SJSA1 (cell line): ENCODE measurements at regions not wholly inside any gene's neighbourhood (a gene's known extent, or its start where the extent isn't known, plus 50 kb on each side); places are given as distances from the start of the nearest gene placed in this dataset.

Experiments
- DNase-seq, 2 experiments: peaks; one replicate each; pipeline ENCODE4 v3.0.0-alpha.2; 2015 to 2020; ENCODE audit warnings: low spot score in 2 of 2, low read depth in 1 of 2
- H3K27ac ChIP-seq: fragments of 250-450 bp; sonication (Bioruptor Pico); 2 replicates; pipeline ENCODE4 v1.5.1; 2020; ENCODE audit warnings: mild to moderate bottlenecking, moderate library complexity
- H3K27me3 ChIP-seq: fragments of 250-450 bp; sonication (Bioruptor Pico); replicated peaks from 2 replicates; pipeline ENCODE4 v1.5.1; 2020; ENCODE audit warnings: mild to moderate bottlenecking, moderate library complexity
- H3K36me3 ChIP-seq: fragments of 250-450 bp; sonication (Bioruptor Pico); 2 replicates; pipeline ENCODE4 v1.5.1; 2020; ENCODE audit warnings: mild to moderate bottlenecking
- H3K4me1 ChIP-seq: fragments of 250-450 bp; sonication (Bioruptor Pico); replicated peaks from 2 replicates; pipeline ENCODE4 v1.6.1; 2021; ENCODE audit warnings: mild to moderate bottlenecking
- H3K4me3 ChIP-seq: fragments of 250-450 bp; sonication (Bioruptor Pico); 2 replicates; pipeline ENCODE4 v1.5.1; 2020; ENCODE audit warnings: mild to moderate bottlenecking
- H3K9me3 ChIP-seq: fragments of 250-450 bp; sonication (Bioruptor Pico); replicated peaks from 2 replicates; pipeline ENCODE4 v1.5.1; 2020; ENCODE audit warnings: mild to moderate bottlenecking

DNA sequence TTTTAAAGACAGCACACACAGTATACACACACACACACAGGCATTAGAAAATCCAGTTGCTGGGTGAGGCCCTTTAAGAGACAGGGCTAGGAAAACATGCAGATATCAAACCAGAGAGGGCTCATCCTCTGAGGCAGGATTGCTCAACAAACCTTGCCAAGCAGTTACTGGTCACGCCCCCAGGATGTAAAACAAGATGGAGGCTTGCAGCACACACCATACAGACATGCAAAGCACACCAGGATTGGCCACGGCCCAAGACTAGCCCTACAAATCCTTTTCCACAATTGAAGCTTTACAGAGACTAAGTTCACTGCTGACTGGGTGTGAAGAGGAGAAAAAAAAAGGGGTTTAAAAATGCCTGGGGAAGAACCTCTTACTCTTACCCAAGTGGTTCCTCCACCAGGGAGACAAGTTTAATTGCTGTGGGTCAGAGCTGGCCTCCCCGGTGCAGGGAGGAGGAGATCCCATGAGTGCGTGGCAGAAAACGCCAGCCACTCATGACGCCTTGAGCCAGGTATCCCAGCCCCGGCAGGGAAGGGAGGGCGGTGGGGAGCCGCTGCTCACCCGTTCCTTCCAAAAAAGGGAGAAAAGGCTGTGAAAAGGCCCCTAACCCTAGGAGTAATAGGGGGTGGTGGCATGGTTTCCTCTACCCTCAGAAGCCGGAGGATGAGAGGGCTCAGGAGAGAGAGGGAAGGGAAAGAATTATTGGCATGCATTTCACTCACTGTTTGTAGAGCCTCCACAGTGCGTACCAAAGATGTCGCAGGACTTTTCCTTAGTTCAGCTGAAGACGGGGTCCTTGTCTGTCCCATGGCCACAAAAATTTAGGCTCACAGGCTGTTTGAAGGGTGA is 594.6 kb upstream of the ZP4 start:
- Histone ChIP-seq H3K9me3 (no peaks in the 10 kb centered on the region; the same call in 1 of the 2 replicates), H3K36me3 (no peaks in the 10 kb centered on the region), H3K4me1 (peaks cover 4% of the 10 kb centered on the region), H3K27me3 (no peaks in the 10 kb centered on the region), H3K27ac (peak overlapping the region; percentile 59), H3K4me3 (peak overlapping the region; percentile 48)
- peak; percentile 49 to 61 for DNase-seq

DNA sequence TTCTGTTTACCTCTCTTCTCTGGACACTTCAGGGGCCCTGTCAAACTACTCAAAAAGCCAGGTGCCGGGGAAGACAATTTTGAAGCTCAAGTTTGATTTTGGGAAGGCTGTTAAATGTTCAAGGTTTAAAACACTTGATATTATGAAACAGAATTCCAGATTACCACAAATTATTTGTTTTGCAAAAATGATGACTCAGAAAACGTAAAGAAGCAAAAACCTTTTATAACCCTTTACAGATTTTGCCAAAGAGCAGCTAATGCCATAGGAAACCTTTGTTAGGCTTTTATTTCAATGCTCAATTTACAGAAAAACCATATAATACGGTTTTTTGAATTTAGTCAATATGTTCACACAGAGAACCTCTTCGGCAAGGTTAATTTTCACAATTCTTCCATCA is 593.4 kb upstream of the ZP4 start:
- H3K4me3 ChIP-seq: peak overlapping the region; percentile 48
- H3K4me1 ChIP-seq: peaks cover 4% of the 10 kb centered on the region
- no peak for DNase-seq
- H3K27ac ChIP-seq: no peak overlapping the region
- no peaks in the 10 kb centered on the region; the same call in 1 of the 2 replicates for H3K9me3 ChIP-seq
- H3K27me3 ChIP-seq: no peaks in the 10 kb centered on the region
- no peaks in the 10 kb centered on the region for H3K36me3 ChIP-seq

DNA sequence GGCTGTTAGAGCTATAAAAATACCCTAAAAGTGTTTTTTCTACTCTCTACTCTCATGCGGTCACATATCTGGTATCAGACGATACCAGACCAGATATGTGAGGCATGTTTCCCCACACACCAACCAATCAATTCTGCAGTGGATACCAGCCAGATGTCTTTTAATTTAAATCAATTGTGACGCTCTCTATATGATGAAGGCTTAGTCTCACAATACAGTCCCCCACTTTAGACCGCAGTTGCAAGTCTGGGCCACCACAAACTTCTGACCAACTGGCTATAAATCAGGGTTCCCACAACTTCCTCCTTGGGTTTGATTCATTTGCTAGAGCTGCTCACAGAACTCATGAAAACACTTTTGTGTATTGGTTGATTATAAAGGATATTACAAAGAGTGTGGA is 586.1 kb upstream of the ZP4 start:
- H3K27me3 ChIP-seq: no peaks in the 10 kb centered on the region
- no peaks in the 10 kb centered on the region for H3K9me3 ChIP-seq

DNA sequence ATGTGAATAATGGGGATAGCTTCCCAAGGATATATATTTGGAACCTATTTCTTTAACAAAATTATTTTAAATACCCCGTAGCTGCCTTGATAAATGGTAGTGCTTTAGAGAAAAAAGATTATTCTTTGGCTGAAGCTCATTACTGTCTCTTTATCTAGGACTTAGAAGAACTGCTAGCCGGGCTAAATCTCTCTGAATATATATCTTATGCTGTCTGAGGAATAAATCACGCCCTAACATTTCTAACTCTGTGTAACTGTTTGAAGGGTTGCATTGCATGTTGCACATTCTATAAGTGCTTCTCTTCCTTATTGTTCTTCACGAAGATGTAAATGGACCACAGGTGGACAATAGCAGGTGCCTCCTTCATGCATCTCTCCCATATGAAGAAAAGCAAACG is 585.0 kb upstream of the ZP4 start:
- no peaks in the 10 kb centered on the region for H3K9me3 ChIP-seq
- H3K4me1 ChIP-seq: no peaks in the 10 kb centered on the region
- no peak overlapping the region for H3K4me3 ChIP-seq
- H3K27ac ChIP-seq: no peak overlapping the region
- DNase-seq: no peak
- H3K36me3 ChIP-seq: no peaks in the 10 kb centered on the region
- no peaks in the 10 kb centered on the region for H3K27me3 ChIP-seq

More for the DNA sequence above, 586.1 kb upstream of the ZP4 start:
- no peak for DNase-seq
- no peaks in the 10 kb centered on the region for H3K4me1 ChIP-seq
- H3K27ac ChIP-seq: no peak overlapping the region
- no peak overlapping the region for H3K4me3 ChIP-seq
- H3K36me3 ChIP-seq: no peaks in the 10 kb centered on the region

DNA sequence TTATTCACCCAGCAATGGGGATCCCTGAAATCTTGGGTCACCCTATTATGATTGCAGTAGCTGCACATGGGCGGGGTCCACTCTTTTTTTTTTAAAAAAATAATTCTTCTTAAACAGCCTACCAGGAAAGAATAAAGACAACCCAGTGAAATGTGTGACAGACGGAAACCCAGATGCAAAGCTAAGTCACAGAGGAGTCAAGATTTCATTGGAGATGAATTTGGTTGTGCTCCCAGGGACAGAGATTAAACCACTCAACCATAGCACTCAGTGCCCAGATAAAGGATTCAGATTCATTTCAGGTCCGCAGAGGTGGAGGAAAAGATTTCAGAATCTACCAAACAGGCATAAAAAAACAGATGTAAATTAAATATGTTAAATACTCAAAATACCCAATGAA is 583.5 kb upstream of the ZP4 start:
- H3K9me3 ChIP-seq: no peaks in the 10 kb centered on the region
- H3K36me3 ChIP-seq: no peaks in the 10 kb centered on the region
- no peaks in the 10 kb centered on the region for H3K27me3 ChIP-seq
- no peak for DNase-seq
- no peak overlapping the region for H3K27ac ChIP-seq
- H3K4me1 ChIP-seq: no peaks in the 10 kb centered on the region
- no peak overlapping the region for H3K4me3 ChIP-seq

DNA sequence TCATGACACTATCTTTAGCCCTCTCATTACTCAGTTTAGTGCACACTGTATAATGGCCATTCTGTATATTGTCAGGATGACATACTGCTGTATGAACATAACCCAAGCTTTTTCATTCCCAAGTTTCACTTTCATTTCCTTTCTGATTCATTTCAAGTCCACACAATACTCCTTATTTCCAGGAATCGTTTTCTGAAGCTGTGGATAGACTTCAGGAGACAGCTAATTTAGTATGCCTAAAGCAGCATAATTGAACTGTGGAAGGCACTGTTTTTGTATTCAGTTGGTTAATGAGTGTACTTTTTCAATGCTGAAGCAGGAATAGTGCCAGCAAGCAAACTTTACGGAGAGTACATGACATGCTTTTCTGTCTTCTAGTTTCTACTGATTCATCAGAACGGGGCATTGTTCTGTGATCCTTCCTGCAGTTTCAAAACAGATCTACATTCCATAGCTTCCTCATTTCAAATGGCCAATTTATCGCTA is 578.5 kb upstream of the ZP4 start:
- Histone ChIP-seq H3K27ac (peak overlapping the region; percentile 74), H3K36me3 (no peaks in the 10 kb centered on the region), H3K27me3 (no peaks in the 10 kb centered on the region), H3K4me1 (peaks cover 14% of the 10 kb centered on the region), H3K4me3 (peak overlapping the region; percentile 27), H3K9me3 (no peaks in the 10 kb centered on the region)
- DNase-seq: peak in 1 of 2 experiments; percentile 66

DNA sequence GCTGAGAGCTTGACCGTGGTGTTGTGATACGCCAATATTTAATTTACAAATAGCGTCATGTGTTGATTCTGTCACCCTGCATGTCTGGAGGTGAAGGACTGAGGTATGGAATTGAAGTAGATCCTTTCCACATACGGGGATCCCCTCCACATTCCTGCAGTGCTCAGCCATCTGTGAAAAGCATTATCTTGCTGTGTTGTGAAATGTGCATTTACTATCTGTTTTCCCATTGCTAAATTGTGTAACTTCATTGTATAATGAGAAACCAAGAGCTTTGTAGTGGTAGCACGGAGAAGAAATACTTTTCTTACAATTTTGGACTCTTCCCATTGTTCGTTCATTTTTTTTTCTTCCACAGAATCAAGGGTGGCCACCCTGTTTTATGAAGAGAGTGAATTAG is 577.3 kb upstream of the ZP4 start:
- Histone ChIP-seq H3K9me3 (no peaks in the 10 kb centered on the region), H3K27ac (no peak overlapping the region), H3K27me3 (no peaks in the 10 kb centered on the region), H3K4me1 (peaks cover 14% of the 10 kb centered on the region), H3K36me3 (no peaks in the 10 kb centered on the region), H3K4me3 (no peak overlapping the region)
- no peak for DNase-seq

DNA sequence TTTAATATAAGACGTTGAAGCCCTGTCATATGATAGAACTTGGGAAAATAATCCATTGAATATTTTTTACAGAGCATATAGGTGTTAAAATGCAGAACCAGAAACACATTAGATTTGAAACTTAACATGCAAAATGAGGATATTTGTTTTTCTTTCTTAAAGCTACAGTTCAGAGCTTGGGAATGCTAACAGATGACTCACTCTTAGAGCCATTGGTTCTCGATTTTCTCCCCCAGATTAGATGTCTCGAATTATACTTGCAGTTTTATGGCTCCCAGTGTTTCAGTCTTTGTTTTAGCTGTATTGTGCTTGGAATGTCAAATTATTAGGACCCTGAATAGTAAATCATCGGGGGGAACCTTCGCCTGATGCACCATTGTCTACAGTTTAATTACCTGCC is 575.7 kb upstream of the ZP4 start:
- peak in 1 of 2 experiments; percentile 33 for DNase-seq

DNA sequence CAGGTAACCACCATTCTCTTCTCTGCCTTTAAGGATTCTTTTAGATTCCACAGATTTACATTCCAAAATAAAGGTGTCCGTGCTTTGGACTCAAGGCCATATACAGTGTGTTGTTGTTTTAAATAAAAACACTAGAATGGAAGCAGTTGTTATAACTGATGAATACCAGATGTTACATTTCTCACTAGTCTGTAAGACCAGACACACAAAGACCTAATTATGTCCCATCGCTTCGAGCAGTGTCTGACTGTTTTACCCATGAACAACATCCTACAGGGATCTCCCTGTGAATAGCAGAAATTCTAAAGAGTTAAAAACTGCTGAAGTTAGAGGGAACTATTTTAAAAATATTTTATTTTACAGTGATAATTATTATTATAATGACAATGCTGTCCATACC is 574.7 kb upstream of the ZP4 start:
- H3K4me1 ChIP-seq: peaks cover 14% of the 10 kb centered on the region
- no peaks in the 10 kb centered on the region for H3K9me3 ChIP-seq
- H3K36me3 ChIP-seq: no peaks in the 10 kb centered on the region
- DNase-seq: peak in 1 of 2 experiments; percentile 34
- H3K27me3 ChIP-seq: no peaks in the 10 kb centered on the region
- H3K27ac ChIP-seq: no peak overlapping the region
- H3K4me3 ChIP-seq: no peak overlapping the region

More for the DNA sequence above, 575.7 kb upstream of the ZP4 start:
- Histone ChIP-seq H3K9me3 (no peaks in the 10 kb centered on the region), H3K4me3 (no peak overlapping the region), H3K27ac (no peak overlapping the region), H3K27me3 (no peaks in the 10 kb centered on the region), H3K36me3 (no peaks in the 10 kb centered on the region), H3K4me1 (peaks cover 14% of the 10 kb centered on the region)

DNA sequence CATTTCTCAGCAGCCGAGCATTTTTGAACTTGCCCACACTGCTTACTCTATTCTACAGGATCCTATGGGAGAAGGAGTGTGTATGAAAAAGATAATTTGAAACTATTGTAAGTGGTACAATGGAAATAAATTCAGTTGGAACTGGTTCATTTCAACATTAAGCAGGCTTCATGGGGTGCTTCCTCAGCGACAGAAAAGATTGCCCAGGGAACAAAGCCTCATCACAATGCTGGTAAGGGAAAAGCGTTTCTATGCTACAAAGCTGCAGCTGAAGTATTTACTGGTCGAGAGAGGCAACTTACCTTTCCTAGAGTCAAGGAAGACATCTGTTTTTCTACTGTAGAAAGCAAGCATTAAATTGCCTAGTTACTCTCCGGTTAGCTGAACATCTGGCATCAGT is 568.2 kb upstream of the ZP4 start:
- Histone ChIP-seq H3K27me3 (no peaks in the 10 kb centered on the region), H3K4me3 (no peak overlapping the region), H3K36me3 (no peaks in the 10 kb centered on the region), H3K9me3 (no peaks in the 10 kb centered on the region), H3K4me1 (no peaks in the 10 kb centered on the region), H3K27ac (no peak overlapping the region)
- DNase-seq: no peak

DNA sequence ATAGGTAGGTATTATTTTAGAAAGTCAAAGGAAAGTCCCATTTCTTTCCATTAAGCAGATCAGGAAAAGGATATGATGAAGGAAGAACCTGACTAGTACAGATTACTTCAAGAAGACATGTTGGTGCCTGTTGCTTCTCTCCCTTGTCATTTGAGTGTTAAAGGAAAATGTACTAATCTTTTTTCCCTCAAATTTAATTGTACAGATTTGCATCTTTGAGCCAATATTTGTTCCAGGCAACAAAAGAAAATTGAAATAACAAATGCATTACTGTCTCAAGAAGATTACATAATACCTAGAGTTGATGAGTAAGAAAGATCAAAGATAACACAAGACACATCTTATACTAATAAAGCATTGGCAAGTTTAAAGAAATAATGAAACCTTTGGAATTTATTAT is 566.9 kb upstream of the ZP4 start:
- Histone ChIP-seq H3K27me3 (no peaks in the 10 kb centered on the region), H3K9me3 (no peaks in the 10 kb centered on the region), H3K4me1 (no peaks in the 10 kb centered on the region), H3K27ac (no peak overlapping the region), H3K36me3 (no peaks in the 10 kb centered on the region), H3K4me3 (no peak overlapping the region)
- DNase-seq: no peak

DNA sequence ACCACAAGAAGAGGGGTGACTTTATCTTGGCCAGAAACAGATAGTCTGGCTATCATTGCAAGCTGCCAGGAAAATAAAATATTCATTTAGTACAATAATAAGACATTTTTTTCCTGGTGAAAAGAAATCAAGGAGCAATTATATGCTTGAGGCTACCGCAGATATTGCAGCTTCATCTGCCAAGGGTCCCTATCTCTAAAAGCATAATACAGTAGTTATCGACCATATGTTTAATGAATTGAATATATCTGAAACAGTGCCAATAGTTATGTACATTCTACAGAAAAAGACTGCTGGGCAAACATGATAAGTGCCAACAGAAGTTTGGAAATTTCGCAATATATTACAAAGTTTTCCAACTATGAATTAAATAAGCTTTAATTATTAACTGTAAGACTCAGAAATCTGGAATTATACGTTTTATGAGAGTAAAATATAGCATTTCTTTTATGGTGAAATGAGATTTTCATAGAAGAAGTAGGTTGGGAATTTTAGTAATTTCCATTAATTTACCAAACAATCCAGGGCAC is 561.1 kb upstream of the ZP4 start:
- Histone ChIP-seq H3K4me3 (no peak overlapping the region), H3K27ac (no peak overlapping the region), H3K27me3 (no peaks in the 10 kb centered on the region), H3K36me3 (no peaks in the 10 kb centered on the region), H3K4me1 (no peaks in the 10 kb centered on the region), H3K9me3 (no peaks in the 10 kb centered on the region)
- DNase-seq: no peak

DNA sequence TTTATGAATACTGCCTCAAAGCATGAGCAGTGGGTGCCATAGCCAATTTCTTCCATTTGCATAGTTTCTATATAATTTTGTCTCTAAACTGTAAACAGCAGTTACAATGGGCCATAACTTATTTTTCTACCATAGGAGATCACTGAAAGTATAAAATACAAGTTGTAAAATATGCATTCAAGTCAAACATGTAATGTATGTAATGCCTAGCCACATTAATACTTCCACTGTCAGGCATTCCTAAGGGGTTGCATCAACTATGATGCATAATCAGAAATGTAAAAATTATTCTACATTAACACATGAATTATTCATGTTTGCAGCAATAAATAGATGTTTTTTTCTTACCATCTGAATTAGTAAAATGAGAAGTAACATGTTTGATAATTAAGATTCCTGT is 560.3 kb upstream of the ZP4 start:
- Histone ChIP-seq H3K9me3 (no peaks in the 10 kb centered on the region), H3K36me3 (no peaks in the 10 kb centered on the region), H3K4me1 (no peaks in the 10 kb centered on the region), H3K4me3 (no peak overlapping the region), H3K27me3 (no peaks in the 10 kb centered on the region), H3K27ac (no peak overlapping the region)
- DNase-seq: no peak

DNA sequence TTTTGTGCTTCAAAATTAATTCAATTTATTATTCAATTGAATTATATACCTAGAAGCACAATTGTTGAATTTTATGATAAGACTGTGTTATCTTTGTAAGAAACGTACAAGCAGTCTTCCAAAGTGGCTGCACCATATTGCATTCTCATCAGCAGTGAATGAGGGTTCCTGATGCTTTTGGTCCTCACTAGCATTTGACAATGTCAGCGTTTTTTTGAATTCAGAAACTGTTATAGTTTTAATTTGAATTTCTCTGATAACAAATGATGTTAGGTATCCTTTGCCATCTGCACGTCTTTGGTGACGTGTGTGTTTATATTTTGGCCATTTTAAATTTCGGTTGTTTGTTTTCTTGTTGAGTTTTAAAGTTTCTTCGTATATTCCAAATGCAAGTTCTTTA is 553.0 kb upstream of the ZP4 start:
- Histone ChIP-seq H3K9me3 (no peaks in the 10 kb centered on the region), H3K27ac (no peak overlapping the region), H3K27me3 (no peaks in the 10 kb centered on the region), H3K36me3 (no peaks in the 10 kb centered on the region), H3K4me3 (no peak overlapping the region), H3K4me1 (no peaks in the 10 kb centered on the region)
- DNase-seq: no peak
